Common myeloid progenitor, CD34-positive (primary cell): ENCODE measurements at regions not wholly inside any gene's neighbourhood (a gene's known extent, or its start where the extent isn't known, plus 50 kb on each side); places are given as distances from the start of the nearest gene placed in this dataset.
"Not testable (repeated sequence)": the region's sequence is repeated elsewhere in the genome, so short reads cannot be mapped to it uniquely, and the experiment has no call there.

Experiments
- CTCF ChIA-PET: fragments of 350-600 bp; sonication (Branson Sonifier 250); formaldehyde crosslinking; loops from one replicate; lab custom pipeline; 2021; ENCODE audit warnings: antibody characterized with exemption; lab: Charles Lee
- POLR2A ChIA-PET: fragments of 350-600 bp; sonication (Branson Sonifier 250); formaldehyde crosslinking; loops from one replicate; lab custom pipeline; 2021; ENCODE audit warnings: antibody characterized with exemption; lab: Charles Lee
- DNase-seq, 3 donors: peaks; one replicate each; pipeline versions ENCODE4 v3.0.0 to v3.0.0-alpha.2; 2013
- H3K27ac ChIP-seq, 2 experiments: 1 replicate in 1 of 2; 2 replicates in 1 of 2; pipeline ENCODE4 v1.7.0; 2013; ENCODE audit warnings: inconsistent platforms in 2 of 2, low read length in 2 of 2, mild to moderate bottlenecking in 2 of 2, low read depth in 1 of 2, moderate library complexity in 1 of 2; ENCODE audit not compliant: severe bottlenecking in 2 of 2, insufficient read depth in 1 of 2, poor library complexity in 1 of 2
- H3K27me3 ChIP-seq, 5 experiments: replicated peaks in 2 of 5; 1 replicate in 3 of 5; 2 replicates in 2 of 5; pipeline versions ENCODE4 v1.6.1 to v1.7.0; 2013; ENCODE audit warnings: low read length in 4 of 5, mild to moderate bottlenecking in 2 of 5, moderate library complexity in 2 of 5, inconsistent platforms in 1 of 5; ENCODE audit not compliant: insufficient read depth in 5 of 5, control insufficient read depth in 4 of 5
- H3K36me3 ChIP-seq, 4 experiments: 1 replicate in 2 of 4; 2 replicates in 2 of 4; pipeline versions ENCODE4 v1.6.1 to v1.7.0; 2013; ENCODE audit warnings: low read length in 3 of 4, control low read depth in 1 of 4, mild to moderate bottlenecking in 1 of 4; ENCODE audit not compliant: control insufficient read depth in 4 of 4, insufficient read depth in 4 of 4
- H3K4me1 ChIP-seq, 4 experiments: 1 replicate in 3 of 4; 2 replicates in 1 of 4; pipeline versions ENCODE4 v1.6.1 to v1.7.1; 2013; ENCODE audit warnings: low read length in 3 of 4, mild to moderate bottlenecking in 3 of 4, control low read depth in 1 of 4, inconsistent platforms in 1 of 4, moderate library complexity in 1 of 4; ENCODE audit not compliant: control insufficient read depth in 4 of 4, insufficient read depth in 4 of 4; ENCODE audit errors: control extremely low read depth in 1 of 4
- H3K4me3 ChIP-seq, 7 experiments: 1 replicate in 4 of 7; 2 replicates in 3 of 7; pipeline versions ENCODE4 v1.5.1 to v1.7.0; 2013; ENCODE audit warnings: mild to moderate bottlenecking in 7 of 7, low read length in 6 of 7, moderate library complexity in 6 of 7, inconsistent platforms in 2 of 7, low read depth in 2 of 7, control low read depth in 1 of 7; ENCODE audit not compliant: insufficient read depth in 4 of 7, control insufficient read depth in 1 of 7; ENCODE audit errors: extremely low read depth in 1 of 7
- H3K9me3 ChIP-seq, 5 experiments: 1 replicate in 4 of 5; 2 replicates in 1 of 5; pipeline versions ENCODE4 v1.6.1 to v1.7.1; 2013; ENCODE audit warnings: low read length in 4 of 5, mild to moderate bottlenecking in 2 of 5, inconsistent platforms in 1 of 5, low read depth in 1 of 5, moderate library complexity in 1 of 5; ENCODE audit not compliant: control insufficient read depth in 4 of 5, insufficient read depth in 2 of 5; ENCODE audit errors: control extremely low read depth in 1 of 5
- WGBS: methylation state at CpG from one replicate; pipeline ENCODE4 v1.1.5; 2013; ENCODE audit not compliant: insufficient coverage; 5-methylcytosine and 5-hydroxymethylcytosine counted together

GRCh38 chr9:75487856-75488718, 399.8 kb downstream of the OSTF1 start:
- Histone ChIP-seq H3K4me1 (no peaks in the 10 kb centered on the region), H3K4me3 (no peak overlapping the region), H3K27ac (no peak overlapping the region), H3K36me3 (no peaks in the 10 kb centered on the region), H3K27me3 (no peaks in the 10 kb centered on the region), H3K9me3 (peaks cover 0 to 5% (median 0%) of the 10 kb centered on the region in 5 experiments)
- POLR2A ChIA-PET, result no interaction called here
- no peak for DNase-seq
- 95% methylated on average over 4 of the region's 5 CpGs for WGBS
- CTCF ChIA-PET, result no interaction called here

DNA sequence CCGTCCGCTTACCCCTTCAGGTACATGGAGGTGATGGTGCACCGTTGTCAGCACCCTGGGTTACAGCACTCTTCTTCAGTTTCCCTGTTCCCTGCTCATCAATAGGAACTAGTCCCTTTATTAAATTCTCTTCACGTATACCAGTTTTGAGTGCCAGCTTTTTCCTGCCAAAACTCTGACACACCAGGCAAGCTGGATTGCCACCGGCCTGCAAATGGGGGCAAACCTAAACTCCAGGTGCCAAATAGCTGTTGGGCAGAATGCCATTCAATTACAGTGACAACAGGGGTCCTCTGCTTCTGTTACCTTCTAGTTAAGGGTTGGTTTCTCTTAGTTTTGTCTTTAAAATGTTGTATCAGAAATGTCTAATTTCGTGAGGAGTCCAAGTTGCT, 400.4 kb downstream of the OSTF1 start:
- Histone ChIP-seq H3K4me1 (no peaks in the 10 kb centered on the region), H3K27ac (no peak overlapping the region), H3K4me3 (no peak overlapping the region), H3K36me3 (no peaks in the 10 kb centered on the region), H3K27me3 (no peaks in the 10 kb centered on the region), H3K9me3 (peaks cover 0 to 5% (median 0%) of the 10 kb centered on the region in 5 experiments)
- no peak for DNase-seq
- ChIA-PET CTCF (no interaction called here), POLR2A (no interaction called here)
- 100% methylated on average over 5 of the region's 6 CpGs for WGBS

DNA sequence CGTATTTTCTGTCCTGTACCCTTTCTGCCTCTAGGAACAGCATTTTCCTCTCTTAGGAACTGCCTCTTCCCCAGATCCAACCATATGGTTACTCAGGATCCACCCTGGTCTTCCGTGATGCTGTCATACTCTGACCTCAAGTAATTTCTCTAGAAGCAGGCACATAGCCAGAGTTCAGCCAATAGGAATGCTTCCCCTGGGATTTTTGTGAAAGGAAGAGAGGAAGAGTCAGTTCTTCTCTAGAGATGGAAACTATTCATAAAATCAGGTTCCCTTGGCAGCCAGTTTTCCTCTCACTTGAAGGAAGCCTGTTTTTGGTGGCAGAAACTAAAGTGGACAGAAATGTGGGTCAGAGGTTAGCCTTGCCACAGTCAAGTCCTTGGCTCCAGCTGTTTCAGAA, 400.1 kb upstream of the PCSK5 start:
- no peaks in the 10 kb centered on the region for H3K27me3 ChIP-seq
- WGBS, result 70% methylated on average over 1 of the region's 2 CpGs
- POLR2A ChIA-PET, result no interaction called here

GRCh38 chr9:75491533-75491932, 398.9 kb upstream of the PCSK5 start:
- peaks cover 0 to 5% (median 0%) of the 10 kb centered on the region in 5 experiments for H3K9me3 ChIP-seq
- ChIA-PET CTCF (no interaction called here), POLR2A (no interaction called here)
- H3K4me3 ChIP-seq, result no peak overlapping the region
- no CpG with 5 or more reads among the region's 1 CpG for WGBS
- no peaks in the 10 kb centered on the region for H3K36me3 ChIP-seq
- H3K4me1 ChIP-seq, result no peaks in the 10 kb centered on the region
- no peak overlapping the region for H3K27ac ChIP-seq
- no peaks in the 10 kb centered on the region for H3K27me3 ChIP-seq
- DNase-seq, result no peak

More for the DNA sequence above, 400.1 kb upstream of the PCSK5 start:
- no peaks in the 10 kb centered on the region for H3K36me3 ChIP-seq
- no peak overlapping the region for H3K4me3 ChIP-seq
- H3K9me3 ChIP-seq, result peaks cover 0 to 5% (median 0%) of the 10 kb centered on the region in 5 experiments
- DNase-seq, result no peak
- no peak overlapping the region for H3K27ac ChIP-seq
- H3K4me1 ChIP-seq, result no peaks in the 10 kb centered on the region
- CTCF ChIA-PET, result no interaction called here

GRCh38 chr9:75499812-75500211, 390.7 kb upstream of the PCSK5 start:
- WGBS, result 94% methylated on average over 2 of the region's 4 CpGs
- Histone ChIP-seq H3K4me3 (no peak overlapping the region), H3K9me3 (no peaks in the 10 kb centered on the region), H3K27me3 (no peaks in the 10 kb centered on the region), H3K27ac (no peak overlapping the region), H3K36me3 (no peaks in the 10 kb centered on the region), H3K4me1 (no peaks in the 10 kb centered on the region)
- no peak for DNase-seq
- POLR2A ChIA-PET, result no interaction called here
- CTCF ChIA-PET, result no interaction called here

DNA sequence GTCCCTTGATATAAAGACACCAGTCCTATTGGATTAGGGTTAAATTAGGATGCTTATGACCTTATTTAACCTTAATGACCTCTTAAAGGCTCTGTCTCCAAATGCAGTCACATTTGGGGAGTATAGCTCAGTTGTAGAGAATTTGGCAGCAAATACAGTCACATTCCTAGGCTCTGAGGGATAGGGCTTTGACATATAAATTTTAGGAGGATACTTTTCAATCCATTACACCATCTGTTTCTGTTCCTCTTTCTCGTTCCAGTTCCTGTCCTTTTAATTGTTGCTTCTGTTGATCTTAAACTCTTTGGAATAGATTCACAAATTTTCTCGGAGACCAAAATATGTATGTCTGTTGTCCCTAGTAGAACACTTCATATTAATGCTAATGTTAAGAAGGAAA, 390.0 kb upstream of the PCSK5 start:
- DNase-seq, result no peak

GRCh38 chr9:75500940-75501339, 389.5 kb upstream of the PCSK5 start:
- DNase-seq, CTCF ChIA-PET, H3K4me3 ChIP-seq, H3K9me3 ChIP-seq, H3K36me3 ChIP-seq, H3K4me1 ChIP-seq, H3K27ac ChIP-seq, POLR2A ChIA-PET, H3K27me3 ChIP-seq: not testable (repeated sequence)
- WGBS, result no CpG with 5 or more reads among the region's 3 CpGs

More for the DNA sequence above, 390.0 kb upstream of the PCSK5 start:
- H3K27ac ChIP-seq, result no peak overlapping the region
- no peak overlapping the region for H3K4me3 ChIP-seq
- POLR2A ChIA-PET, result no interaction called here
- H3K9me3 ChIP-seq, result no peaks in the 10 kb centered on the region
- no peaks in the 10 kb centered on the region for H3K27me3 ChIP-seq
- WGBS, result no CpG with 5 or more reads among the region's 2 CpGs
- CTCF ChIA-PET, result no interaction called here
- H3K36me3 ChIP-seq, result no peaks in the 10 kb centered on the region
- no peaks in the 10 kb centered on the region for H3K4me1 ChIP-seq
